CD4-positive, alpha-beta T cell (primary cell): ENCODE measurements at regions not wholly inside any gene's neighbourhood (a gene's known extent, or its start where the extent isn't known, plus 50 kb on each side); places are given as distances from the start of the nearest gene placed in this dataset.

Experiments
- ATAC-seq: fragments of 200-7000 bp; cut with Tn5 transposase; one replicate; pipeline ENCODE4 v1.10.0; 2022; ENCODE audit warnings: mild to moderate bottlenecking; ENCODE audit not compliant: poor library complexity
- CTCF ChIA-PET: fragments of 350-600 bp; sonication (Branson Sonifier 250); formaldehyde crosslinking; loops from one replicate; lab custom pipeline; 2021; ENCODE audit warnings: antibody characterized with exemption, inconsistent platforms; lab: Charles Lee
- POLR2A ChIA-PET: fragments of 350-600 bp; sonication (Branson Sonifier 250); formaldehyde crosslinking; loops from one replicate; lab custom pipeline; 2021; ENCODE audit warnings: antibody characterized with exemption, inconsistent platforms; lab: Charles Lee
- DNase-seq, 14 experiments: peaks; one replicate each; pipeline ENCODE4 v3.0.0-alpha.2; 2013 to 2020; ENCODE audit warnings: mixed read lengths in 2 of 14
- H3K27ac ChIP-seq, 2 donors: one replicate each; pipeline versions ENCODE4 v1.5.1 to v1.7.0; 2013; ENCODE audit warnings: low read length in 2 of 2, low read depth in 1 of 2, mild to moderate bottlenecking in 1 of 2
- H3K27me3 ChIP-seq, 2 experiments: 1 replicate in 1 of 2; 2 replicates in 1 of 2; pipeline versions ENCODE4 v1.6.1 to v1.7.0; 2013; ENCODE audit warnings: low read length in 2 of 2, control low read depth in 1 of 2, mild to moderate bottlenecking in 1 of 2, moderate library complexity in 1 of 2; ENCODE audit not compliant: insufficient read depth in 2 of 2, control insufficient read depth in 1 of 2
- H3K36me3 ChIP-seq: one replicate; pipeline ENCODE4 v1.6.1; 2013; ENCODE audit warnings: low read length, control low read depth; ENCODE audit not compliant: insufficient read depth
- H3K4me1 ChIP-seq: one replicate; pipeline ENCODE4 v1.6.1; 2013; ENCODE audit warnings: low read length, control low read depth; ENCODE audit not compliant: insufficient read depth
- H3K4me3 ChIP-seq: one replicate; pipeline ENCODE4 v1.5.1; 2013; ENCODE audit warnings: mild to moderate bottlenecking, low read length, moderate library complexity
- H3K9me3 ChIP-seq, 2 experiments: 1 replicate in 1 of 2; 2 replicates in 1 of 2; pipeline versions ENCODE4 v1.6.1 to v1.7.0; 2013; ENCODE audit warnings: low read length in 2 of 2, mild to moderate bottlenecking in 2 of 2, control low read depth in 1 of 2, moderate library complexity in 1 of 2; ENCODE audit not compliant: control insufficient read depth in 1 of 2, insufficient read depth in 1 of 2
- H3K27ac Mint-ChIP-seq: one replicate; pipeline ENCODE4 v1.8.0; 2020; ENCODE audit warnings: mixed read lengths
- H3K27me3 Mint-ChIP-seq: one replicate; pipeline ENCODE4 v1.8.0; 2021; ENCODE audit warnings: mixed read lengths
- H3K36me3 Mint-ChIP-seq: one replicate; pipeline ENCODE4 v1.8.0; 2021; ENCODE audit warnings: low read depth, mixed read lengths
- H3K4me1 Mint-ChIP-seq: one replicate; pipeline ENCODE4 v1.8.0; 2021; ENCODE audit warnings: low read depth, mixed read lengths
- H3K4me3 Mint-ChIP-seq: one replicate; pipeline ENCODE4 v1.8.0; 2020; ENCODE audit warnings: mild to moderate bottlenecking, mixed read lengths
- H3K9me3 Mint-ChIP-seq: one replicate; pipeline ENCODE4 v1.8.0; 2020; ENCODE audit warnings: mixed read lengths
- intact Hi-C, 2 experiments: fragments of 100-400 bp; cut with DNase I in 1 of 2; cut with micrococcal nuclease in 1 of 2; formaldehyde crosslinking; loops; one replicate each; pipeline versions ENCODE4 v1.15.1 to v1.9.0; 2023 to 2025; cut with DNase I, micrococcal nuclease
- TF ChIP-seq, protein P1 (sequence below): fragments of 200-600 bp; IDR thresholded peaks from one replicate; pipeline ENCODE4 v1.8.0; 2022; ENCODE audit warnings: antibody characterized with exemption, mild to moderate bottlenecking

DNA sequence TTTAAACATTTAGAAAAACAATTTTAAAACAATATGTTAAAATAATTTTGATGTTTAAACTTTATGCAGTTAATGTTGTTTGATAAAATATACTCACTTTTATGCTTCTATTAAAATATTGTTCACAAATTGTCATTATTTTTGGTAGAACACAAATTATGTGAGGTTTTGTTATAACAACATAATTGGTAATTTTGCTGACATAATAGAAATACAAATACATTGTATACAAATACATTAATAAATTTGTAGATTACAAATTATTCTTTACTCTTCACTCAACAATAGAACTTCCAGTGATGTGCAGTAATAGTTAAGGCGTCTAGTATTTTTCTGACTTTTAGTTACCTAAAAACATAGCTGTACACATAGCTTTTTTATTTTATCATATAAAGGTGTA lies 1472.4 kb upstream of the ADGRL3 start:
- Histone ChIP-seq H3K36me3 (no peaks in the 10 kb centered on the region), H3K27ac (no peak overlapping the region), H3K27me3 (no peaks in the 10 kb centered on the region), H3K4me3 (no peak overlapping the region), H3K4me1 (no peaks in the 10 kb centered on the region), H3K9me3 (peaks cover 0 to 9% of the 10 kb centered on the region in 2 experiments)
- TF ChIP-seq, protein P1, sequence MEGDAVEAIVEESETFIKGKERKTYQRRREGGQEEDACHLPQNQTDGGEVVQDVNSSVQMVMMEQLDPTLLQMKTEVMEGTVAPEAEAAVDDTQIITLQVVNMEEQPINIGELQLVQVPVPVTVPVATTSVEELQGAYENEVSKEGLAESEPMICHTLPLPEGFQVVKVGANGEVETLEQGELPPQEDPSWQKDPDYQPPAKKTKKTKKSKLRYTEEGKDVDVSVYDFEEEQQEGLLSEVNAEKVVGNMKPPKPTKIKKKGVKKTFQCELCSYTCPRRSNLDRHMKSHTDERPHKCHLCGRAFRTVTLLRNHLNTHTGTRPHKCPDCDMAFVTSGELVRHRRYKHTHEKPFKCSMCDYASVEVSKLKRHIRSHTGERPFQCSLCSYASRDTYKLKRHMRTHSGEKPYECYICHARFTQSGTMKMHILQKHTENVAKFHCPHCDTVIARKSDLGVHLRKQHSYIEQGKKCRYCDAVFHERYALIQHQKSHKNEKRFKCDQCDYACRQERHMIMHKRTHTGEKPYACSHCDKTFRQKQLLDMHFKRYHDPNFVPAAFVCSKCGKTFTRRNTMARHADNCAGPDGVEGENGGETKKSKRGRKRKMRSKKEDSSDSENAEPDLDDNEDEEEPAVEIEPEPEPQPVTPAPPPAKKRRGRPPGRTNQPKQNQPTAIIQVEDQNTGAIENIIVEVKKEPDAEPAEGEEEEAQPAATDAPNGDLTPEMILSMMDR: no peak
- Mint-ChIP-seq H3K9me3 (peaks cover 7% of the 10 kb centered on the region), H3K36me3 (no peaks in the 10 kb centered on the region), H3K27ac (no peak overlapping the region), H3K27me3 (no peaks in the 10 kb centered on the region), H3K4me1 (no peaks in the 10 kb centered on the region), H3K4me3 (no peak overlapping the region)
- intact Hi-C loops: no loop called here
- DNase-seq: no peak
- ChIA-PET CTCF (no interaction called here), POLR2A (no interaction called here)
- no peak for ATAC-seq

DNA sequence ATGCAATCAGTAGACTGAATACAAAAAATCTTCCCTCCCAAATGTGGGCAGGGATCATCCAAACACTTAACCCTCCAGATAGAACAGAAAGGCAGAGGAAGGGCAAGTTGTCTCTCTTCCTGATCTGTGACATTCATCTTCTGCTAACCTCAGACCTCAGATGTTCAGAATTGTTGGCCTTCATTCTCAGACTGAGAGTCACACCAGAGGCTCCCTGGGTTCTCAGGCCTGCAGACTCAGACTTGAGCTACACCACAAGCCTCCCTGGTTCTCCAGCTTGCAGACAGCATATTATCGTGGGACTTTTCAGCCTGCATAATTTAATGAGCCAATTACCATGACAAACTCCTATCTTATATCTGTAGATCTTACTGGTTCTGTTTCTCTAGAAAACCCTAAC lies 1471.6 kb upstream of the ADGRL3 start:
- Mint-ChIP-seq H3K9me3 (peaks cover 7% of the 10 kb centered on the region), H3K4me3 (no peak overlapping the region), H3K4me1 (no peaks in the 10 kb centered on the region), H3K27ac (no peak overlapping the region), H3K27me3 (no peaks in the 10 kb centered on the region), H3K36me3 (no peaks in the 10 kb centered on the region)
- H3K27me3 ChIP-seq: no peaks in the 10 kb centered on the region
- TF ChIP-seq, protein P1: no peak
- DNase-seq (no peak), ATAC-seq (no peak)
- no peak overlapping the region for H3K27ac ChIP-seq
- H3K4me3 ChIP-seq: no peak overlapping the region
- intact Hi-C loops: no loop called here
- no peaks in the 10 kb centered on the region for H3K4me1 ChIP-seq
- CTCF ChIA-PET: no interaction called here
- H3K9me3 ChIP-seq: peaks cover 0 to 9% of the 10 kb centered on the region in 2 experiments
- POLR2A ChIA-PET: no interaction called here
- no peaks in the 10 kb centered on the region for H3K36me3 ChIP-seq

DNA sequence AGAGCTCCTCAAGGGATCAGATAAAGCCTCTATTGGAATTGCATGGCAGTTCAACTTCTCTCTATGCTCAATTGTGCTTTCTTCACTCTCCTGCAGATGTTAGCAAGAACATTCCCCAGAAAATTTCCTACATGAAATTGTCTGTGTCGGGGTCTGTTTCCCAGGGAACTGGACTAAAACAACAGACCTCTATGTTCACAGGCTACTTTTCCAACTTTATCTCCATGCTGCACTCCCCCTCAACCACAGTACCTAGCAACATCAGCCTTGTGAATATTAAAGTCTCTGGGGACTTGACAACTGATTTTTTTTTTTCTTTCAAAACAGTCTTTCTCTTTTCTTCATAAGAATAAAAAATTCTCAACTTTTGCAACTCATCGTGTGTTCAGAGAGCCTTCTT lies 1470.8 kb upstream of the ADGRL3 start:
- no peak for DNase-seq
- no peaks in the 10 kb centered on the region for H3K36me3 Mint-ChIP-seq
- H3K27ac Mint-ChIP-seq: no peak overlapping the region

More for the DNA sequence above, 1470.8 kb upstream of the ADGRL3 start:
- Mint-ChIP-seq H3K4me1 (no peaks in the 10 kb centered on the region), H3K27me3 (no peaks in the 10 kb centered on the region), H3K9me3 (peaks cover 7% of the 10 kb centered on the region), H3K4me3 (no peak overlapping the region)
- no peak overlapping the region for H3K27ac ChIP-seq
- no peaks in the 10 kb centered on the region for H3K27me3 ChIP-seq
- H3K36me3 ChIP-seq: no peaks in the 10 kb centered on the region
- H3K4me1 ChIP-seq: no peaks in the 10 kb centered on the region
- H3K9me3 ChIP-seq: peaks cover 0 to 6% of the 10 kb centered on the region in 2 experiments
- TF ChIP-seq, protein P1: no peak
- POLR2A ChIA-PET: no interaction called here
- intact Hi-C loops: no loop called here
- no peak for ATAC-seq
- H3K4me3 ChIP-seq: no peak overlapping the region
- CTCF ChIA-PET: no interaction called here
